Transverse colon (tissue), 3 donors: ENCODE measurements at regions not wholly inside any gene's neighbourhood (a gene's known extent, or its start where the extent isn't known, plus 50 kb on each side); places are given as distances from the start of the nearest gene placed in this dataset.

Experiments
- EP300 ChIP-seq: sonication (generic); formaldehyde crosslinking; IDR thresholded peaks from one replicate; pipeline ENCODE4 v1.6.1; 2017; ENCODE audit warnings: antibody characterized with exemption, low read depth
- POLR2A ChIP-seq: fragments of 450-650 bp; IDR thresholded peaks from one replicate; pipeline ENCODE4 v1.6.1; 2016; ENCODE audit warnings: antibody characterized with exemption, mild to moderate bottlenecking, moderate library complexity
- TF ChIP-seq, protein P1 (sequence below), 5 experiments: fragments of 200-600 bp in 3 of 5; fragments of 450-650 bp in 2 of 5; sonication (generic) in 3 of 5; IDR thresholded peaks; 1 replicate in 2 of 5; 2 replicates in 3 of 5; pipeline ENCODE4 v1.5.1; 2016 to 2017; ENCODE audit warnings: antibody characterized with exemption in 5 of 5, inconsistent platforms in 3 of 5, mild to moderate bottlenecking in 2 of 5, moderate library complexity in 1 of 5

GRCh38 chr12:59861635-59862034, 265.8 kb downstream of the SLC16A7 start:
- TF ChIP-seq, protein P1, sequence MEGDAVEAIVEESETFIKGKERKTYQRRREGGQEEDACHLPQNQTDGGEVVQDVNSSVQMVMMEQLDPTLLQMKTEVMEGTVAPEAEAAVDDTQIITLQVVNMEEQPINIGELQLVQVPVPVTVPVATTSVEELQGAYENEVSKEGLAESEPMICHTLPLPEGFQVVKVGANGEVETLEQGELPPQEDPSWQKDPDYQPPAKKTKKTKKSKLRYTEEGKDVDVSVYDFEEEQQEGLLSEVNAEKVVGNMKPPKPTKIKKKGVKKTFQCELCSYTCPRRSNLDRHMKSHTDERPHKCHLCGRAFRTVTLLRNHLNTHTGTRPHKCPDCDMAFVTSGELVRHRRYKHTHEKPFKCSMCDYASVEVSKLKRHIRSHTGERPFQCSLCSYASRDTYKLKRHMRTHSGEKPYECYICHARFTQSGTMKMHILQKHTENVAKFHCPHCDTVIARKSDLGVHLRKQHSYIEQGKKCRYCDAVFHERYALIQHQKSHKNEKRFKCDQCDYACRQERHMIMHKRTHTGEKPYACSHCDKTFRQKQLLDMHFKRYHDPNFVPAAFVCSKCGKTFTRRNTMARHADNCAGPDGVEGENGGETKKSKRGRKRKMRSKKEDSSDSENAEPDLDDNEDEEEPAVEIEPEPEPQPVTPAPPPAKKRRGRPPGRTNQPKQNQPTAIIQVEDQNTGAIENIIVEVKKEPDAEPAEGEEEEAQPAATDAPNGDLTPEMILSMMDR (IDR thresholded peaks at IDR 0.05) = no peak
- no peak for TF ChIP-seq POLR2A
- TF ChIP-seq EP300 = no peak
